Cardiac fibroblast (primary cell): ENCODE measurements at regions not wholly inside any gene's neighbourhood (a gene's known extent, or its start where the extent isn't known, plus 50 kb on each side); places are given as distances from the start of the nearest gene placed in this dataset.

ENCODE experiments used
- DNase-seq, 2 donors: peaks; one replicate each; pipeline versions ENCODE4 v3.0.0 to v3.0.0-alpha.2; 2010; ENCODE audit warnings: low read depth in 2 of 2
- H3K4me3 ChIP-seq, 2 donors: replicated peaks in 1 of 2; 1 replicate in 1 of 2; 2 replicates in 1 of 2; pipeline ENCODE4 v1.5.1; 2011; ENCODE audit warnings: low read depth in 2 of 2, low read length in 2 of 2, mild to moderate bottlenecking in 2 of 2, moderate library complexity in 1 of 2
- CTCF ChIP-seq: IDR thresholded peaks from one replicate; pipeline ENCODE4 v1.5.1; 2011; ENCODE audit warnings: low read depth, mild to moderate bottlenecking, low read length, inconsistent platforms

- no peak for DNase-seq
- no peak for TF ChIP-seq CTCF
- H3K4me3 ChIP-seq, result no peak overlapping the region
These were observed 728.0 kb downstream of the CDH9 start for GRCh38 chr5:26310415-26310814.

GRCh38 chr5:26295541-26295940 lies 742.8 kb downstream of the CDH9 start:
- no peak for DNase-seq
- TF ChIP-seq CTCF, result no peak
- no peak overlapping the region for H3K4me3 ChIP-seq

- no peak for TF ChIP-seq CTCF
- no peak overlapping the region for H3K4me3 ChIP-seq
- DNase-seq, result no peak
These were observed 756.2 kb downstream of the CDH9 start for GRCh38 chr5:26282190-26282589.

- H3K4me3 ChIP-seq, result no peak overlapping the region
- DNase-seq, result no peak
- TF ChIP-seq CTCF, result no peak
These were observed 760.3 kb downstream of the CDH9 start for GRCh38 chr5:26278078-26278477.

- H3K4me3 ChIP-seq, result no peak overlapping the region
- no peak for TF ChIP-seq CTCF
- DNase-seq, result no peak
These were observed 779.3 kb downstream of the CDH9 start for GRCh38 chr5:26259081-26259480.

GRCh38 chr5:26245321-26245720 lies 793.1 kb downstream of the CDH9 start:
- no peak for DNase-seq
- no peak overlapping the region for H3K4me3 ChIP-seq
- no peak for TF ChIP-seq CTCF

GRCh38 chr5:26239588-26239987 lies 798.8 kb downstream of the CDH9 start:
- H3K4me3 ChIP-seq, result no peak overlapping the region
- TF ChIP-seq CTCF, result no peak
- no peak for DNase-seq
